ENCODE measurements at regions not wholly inside any gene's neighbourhood (a gene's known extent, or its start where the extent isn't known, plus 50 kb on each side); places are given as distances from the start of the nearest gene placed in this dataset.

DNA sequence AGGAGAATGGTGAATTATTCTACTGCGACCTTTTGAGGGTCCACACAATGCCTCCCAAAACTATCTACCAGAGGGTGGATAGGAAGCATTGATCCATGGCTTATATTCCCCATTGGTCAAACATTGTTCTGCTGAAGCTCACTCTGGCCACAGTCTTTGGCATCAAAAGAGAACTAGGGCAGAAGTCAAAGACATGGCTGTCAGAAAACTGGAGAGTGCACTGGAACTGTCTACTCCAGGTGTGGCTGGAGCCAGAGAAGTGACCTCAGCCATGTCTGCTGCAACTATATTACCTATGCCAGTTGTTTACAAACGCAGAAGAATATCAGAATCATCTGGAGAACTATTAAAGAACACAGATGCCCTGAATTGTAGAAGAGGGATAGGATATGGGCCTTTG lies 238.7 kb upstream of the USP25 start:
- no peak for FAIRE-seq

DNA sequence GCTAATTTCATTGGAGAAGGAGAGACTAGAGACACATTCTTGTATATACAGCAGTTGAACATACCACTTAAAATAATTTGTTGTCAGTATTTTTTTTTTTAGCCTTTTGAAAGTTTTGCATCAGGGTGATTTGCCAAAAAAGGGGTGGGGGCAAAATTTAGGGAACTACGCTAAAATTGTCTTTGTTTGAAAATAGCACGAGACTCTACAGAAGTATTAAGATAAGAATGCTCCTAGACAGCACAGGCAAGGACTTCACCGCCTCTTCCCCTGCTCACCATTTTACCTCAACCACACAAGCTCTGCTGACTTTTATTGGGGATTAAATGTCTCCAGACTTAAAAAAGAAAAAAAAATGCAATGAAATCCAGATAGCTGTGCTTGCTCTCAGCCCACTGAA lies 236.1 kb upstream of the USP25 start:
- FAIRE-seq, result no peak

DNA sequence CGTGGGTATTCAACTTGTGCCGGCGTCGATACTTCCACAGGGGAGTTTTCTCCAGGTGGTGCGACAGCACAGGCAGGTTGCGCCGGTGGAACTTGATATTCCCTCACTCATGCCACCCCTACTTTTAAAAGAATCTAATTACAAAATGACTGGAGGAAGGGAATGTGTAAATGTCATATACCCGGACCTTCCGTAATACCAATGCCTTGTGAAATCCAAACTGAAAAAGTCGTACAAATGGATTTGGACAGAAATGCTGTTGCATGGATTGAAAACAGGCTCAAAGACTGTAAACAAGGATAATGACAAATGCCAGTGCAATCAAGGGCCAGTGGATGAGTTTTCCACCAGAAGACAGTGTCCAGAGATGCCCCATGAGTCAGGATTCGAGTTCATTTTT lies 235.3 kb upstream of the USP25 start:
- FAIRE-seq, result no peak

DNA sequence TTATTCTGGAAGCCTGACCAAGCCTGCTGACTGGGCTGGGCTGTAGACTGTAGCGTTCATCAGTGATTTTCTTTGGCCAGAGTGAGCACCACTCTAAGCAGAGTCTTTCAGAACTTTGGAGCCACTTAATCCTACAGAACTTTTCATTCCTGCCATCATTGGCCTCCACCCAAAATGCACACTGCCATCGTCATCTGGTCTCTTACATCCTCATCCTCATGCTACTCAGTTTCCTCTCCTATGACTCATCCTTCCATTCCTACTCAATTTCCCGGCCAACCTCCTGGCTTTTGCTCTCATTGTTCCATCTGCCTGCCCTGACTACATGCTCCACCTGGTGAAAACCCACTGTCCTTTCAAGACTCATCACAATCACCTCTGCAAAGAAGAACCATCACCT lies 233.8 kb upstream of the USP25 start:
- no peak for FAIRE-seq

DNA sequence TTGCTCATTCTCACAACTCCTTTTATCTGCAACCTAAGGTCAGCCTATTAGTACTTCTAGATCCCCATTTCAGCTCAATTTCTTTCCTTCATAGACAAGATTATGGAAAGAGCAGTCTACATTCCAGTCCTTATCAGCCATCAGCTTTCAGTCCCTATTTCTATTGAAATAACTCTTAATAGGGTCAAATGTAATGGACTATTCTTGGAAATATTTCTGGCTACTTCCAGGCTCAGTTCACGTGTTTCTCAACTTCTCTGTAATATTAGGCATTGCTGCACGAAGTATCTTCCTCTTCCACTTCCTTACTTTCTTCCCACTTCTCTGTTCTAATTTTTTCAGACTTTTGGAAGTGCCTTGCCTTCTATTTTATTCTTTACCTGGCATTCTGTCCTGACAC lies 232.9 kb upstream of the USP25 start:
- no peak for FAIRE-seq

DNA sequence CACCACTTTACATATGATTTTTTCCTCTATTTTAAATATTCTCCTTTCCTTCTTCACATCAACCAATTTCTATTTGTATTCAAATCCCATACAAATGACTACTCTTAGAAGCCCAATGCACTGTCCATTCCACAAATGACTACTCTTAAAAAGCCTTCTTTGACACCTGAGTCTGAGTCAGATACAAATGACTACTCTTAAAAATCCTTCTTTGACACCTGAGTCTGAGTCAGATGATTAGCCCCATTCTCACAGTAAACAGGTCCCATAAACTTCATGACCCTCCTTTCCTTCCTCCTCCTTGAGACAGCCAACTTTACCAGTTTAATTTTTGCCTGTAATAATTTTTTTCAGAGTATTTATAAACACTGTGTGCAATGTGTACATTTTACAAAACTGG lies 231.3 kb upstream of the USP25 start:
- FAIRE-seq, result no peak

DNA sequence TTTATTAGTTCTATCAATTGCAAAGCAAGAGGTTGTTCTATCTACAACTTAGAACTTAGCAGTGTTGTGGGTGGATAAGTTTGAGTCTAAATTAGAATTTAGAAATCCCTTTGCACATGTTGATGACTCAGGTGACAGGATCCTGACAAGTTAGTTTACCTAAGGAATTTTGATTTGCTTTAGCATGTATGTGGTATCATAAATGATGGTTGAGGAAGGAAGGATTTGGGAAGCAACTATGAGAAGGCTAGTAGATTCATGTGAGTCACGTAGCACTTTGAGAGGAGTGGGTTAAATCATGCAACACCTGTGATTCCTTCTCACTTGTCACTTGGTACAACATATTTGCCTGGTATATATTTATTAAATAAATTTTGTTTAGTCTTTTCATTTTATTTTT lies 223.7 kb upstream of the USP25 start:
- no peak for FAIRE-seq

DNA sequence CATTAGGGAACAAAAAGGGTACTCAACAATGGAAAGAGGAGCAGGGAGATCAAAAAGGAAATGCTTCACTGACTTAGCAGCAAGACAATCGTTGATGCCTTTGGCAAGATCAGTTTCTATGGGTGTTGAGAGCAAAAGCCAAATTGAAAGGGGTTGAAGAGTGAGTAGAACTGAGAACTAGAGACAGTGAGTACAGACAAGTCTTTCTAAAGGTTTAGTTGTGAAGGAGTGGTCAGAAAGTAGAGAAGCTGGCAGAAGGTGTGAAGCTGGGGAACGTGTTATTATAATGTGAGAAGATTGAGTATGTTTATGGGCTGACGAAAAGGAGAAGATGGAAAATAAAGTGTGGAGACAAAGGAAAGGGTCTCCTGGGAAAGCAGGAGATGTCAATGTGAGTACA lies 221.2 kb upstream of the USP25 start:
- FAIRE-seq, result no peak

DNA sequence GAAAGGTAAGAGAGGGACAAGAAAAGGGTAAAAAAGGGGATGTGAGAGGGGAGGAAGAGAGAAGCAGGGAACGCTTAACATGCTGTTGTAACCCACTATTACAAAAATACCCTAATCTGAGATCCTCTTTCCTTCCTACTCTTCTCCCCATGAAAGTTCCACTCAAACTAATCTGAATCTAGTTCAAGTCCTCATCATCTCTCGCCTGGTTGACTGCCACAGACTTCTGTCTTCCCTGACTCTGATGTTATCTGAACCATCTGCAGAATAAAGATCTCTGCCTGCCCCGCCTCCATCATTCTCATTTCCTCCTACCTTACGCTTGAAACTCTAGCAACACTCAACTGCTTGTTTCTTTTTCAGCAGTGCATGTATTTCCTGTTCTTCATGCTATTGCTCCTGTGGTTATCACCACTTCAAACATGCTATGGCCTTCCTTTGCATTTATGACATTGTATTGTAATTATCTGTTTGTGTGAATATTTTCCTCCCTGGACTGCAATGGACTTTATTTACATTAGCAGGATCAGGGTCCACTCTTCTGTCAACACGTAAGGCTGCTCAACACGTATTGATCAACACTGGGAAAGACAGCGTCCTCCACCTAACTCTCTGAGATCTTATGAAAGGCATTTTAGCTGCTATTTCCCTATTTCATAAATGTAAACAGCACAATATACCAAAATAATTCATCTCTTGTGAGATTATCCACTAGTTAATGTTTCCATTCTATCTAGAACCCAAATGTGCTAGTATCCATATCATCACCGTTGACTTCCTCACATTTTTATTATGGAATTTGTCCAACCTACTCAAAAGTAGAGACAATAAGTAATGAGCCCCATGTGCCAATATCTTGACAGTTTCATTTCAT lies 215.5 kb upstream of the USP25 start:
- FAIRE-seq, result no peak

DNA sequence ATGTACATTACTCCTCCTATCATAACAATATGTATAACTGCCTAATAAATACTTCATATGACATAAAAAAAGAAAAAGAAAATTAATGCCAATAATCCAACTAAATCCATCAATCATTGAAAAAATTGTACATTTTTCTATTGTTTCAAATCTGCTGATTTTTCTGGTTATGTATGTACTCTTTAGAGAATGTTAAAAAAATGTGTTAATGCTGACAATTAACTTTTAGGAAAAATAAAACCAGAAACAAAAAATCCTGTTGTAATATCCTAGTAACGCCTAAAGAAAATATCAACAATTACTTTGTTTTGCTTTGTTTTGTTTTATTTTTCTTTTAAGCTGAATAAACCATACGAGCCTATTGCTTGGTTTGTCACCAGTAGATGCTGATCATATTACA lies 213.9 kb upstream of the USP25 start:
- no peak for FAIRE-seq

DNA sequence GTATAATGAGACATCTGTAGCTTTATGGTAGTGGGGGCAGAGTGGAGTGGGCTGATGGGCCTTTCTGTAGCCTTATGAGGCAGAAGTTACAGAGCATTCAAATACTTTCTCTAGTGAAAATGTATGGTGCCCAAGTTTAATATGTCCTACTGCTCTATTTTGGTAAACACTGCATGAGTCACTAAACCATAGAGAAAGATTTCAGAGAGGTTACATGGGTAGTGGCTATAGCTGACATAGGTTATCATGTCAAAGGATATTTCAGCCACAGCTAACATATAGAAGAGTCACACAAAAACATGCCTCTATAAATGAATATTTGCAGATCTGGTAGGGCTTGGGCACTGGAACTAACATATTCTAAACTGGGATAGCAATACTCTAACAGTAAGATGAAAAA lies 212.4 kb upstream of the USP25 start:
- FAIRE-seq, result no peak

DNA sequence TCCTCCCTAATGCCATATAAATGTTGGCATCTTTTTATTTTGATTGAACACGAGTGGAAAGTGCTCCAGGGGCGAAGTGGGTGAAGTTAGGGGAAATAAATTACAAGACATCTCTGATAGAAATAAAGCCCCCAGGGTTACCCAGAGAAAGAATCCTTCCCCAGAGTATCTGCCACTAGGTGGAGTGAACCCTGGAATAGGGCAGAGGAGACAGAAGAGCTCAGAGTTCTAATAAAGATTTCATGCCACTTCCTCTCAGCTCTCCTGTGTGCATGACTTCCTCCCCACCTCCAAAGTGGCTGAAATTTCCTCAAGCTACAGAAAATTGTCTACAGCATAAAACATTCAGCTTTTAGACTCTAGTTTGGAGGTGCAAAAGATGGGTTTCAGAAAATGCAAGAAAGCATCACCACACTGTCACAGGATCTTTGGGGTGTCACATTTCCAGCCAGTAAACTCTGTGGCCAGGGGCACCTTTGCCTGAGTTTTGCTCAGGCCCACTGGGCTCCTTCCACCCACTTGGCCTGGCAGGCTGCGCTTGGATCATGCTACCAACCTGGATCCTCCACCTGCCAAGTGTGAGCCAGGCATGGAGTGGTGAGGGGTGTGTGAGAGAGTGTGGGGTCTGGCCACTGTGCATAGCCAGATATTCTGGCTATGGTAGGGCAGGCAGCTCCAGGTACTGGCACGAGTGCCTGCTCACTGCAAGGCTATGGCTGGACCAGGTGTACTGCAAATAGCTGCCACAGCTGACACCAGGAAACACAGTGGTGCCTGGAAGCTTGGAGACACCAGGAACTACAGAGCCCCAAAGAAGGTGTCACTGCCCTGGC lies 208.8 kb upstream of the USP25 start:
- FAIRE-seq, result no peak

DNA sequence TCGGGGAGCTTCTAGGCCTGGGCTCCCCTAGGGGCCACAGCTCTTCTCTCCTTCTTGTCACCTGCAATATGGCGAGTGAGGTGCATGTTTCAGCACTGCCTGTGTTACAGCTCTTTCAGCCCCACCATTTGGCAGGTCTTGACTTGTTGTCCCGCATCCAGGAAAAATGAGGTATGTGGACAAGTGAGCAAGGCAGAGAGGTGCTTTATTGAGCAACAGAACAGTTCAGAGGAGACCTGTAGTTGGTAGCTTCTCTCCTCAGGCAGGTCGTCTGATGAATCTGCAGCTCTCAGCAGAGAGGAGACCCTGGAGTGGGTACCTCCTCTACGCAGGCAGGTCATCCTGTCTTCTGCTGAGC lies 208.2 kb upstream of the USP25 start:
- FAIRE-seq, result no peak

DNA sequence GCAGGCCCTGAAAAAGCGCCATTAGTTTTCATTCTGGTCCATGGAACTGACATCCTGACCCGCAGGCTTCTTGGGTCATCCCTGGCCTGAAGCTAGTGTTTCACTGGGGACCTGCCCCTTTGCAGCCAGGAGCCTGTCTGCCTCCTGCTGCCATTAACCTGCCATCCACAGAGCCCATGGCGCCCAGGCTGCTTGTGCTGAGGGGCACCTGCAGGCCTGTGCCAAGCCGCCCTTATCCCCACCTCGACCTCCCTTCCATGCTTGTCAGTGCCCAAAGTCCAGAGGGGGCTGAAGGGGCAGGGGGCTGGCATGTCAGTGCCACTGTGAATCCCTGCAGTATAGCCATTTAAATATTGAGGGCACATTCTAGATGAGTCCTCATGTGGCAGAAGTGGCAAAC lies 207.6 kb upstream of the USP25 start:
- no peak for FAIRE-seq

DNA sequence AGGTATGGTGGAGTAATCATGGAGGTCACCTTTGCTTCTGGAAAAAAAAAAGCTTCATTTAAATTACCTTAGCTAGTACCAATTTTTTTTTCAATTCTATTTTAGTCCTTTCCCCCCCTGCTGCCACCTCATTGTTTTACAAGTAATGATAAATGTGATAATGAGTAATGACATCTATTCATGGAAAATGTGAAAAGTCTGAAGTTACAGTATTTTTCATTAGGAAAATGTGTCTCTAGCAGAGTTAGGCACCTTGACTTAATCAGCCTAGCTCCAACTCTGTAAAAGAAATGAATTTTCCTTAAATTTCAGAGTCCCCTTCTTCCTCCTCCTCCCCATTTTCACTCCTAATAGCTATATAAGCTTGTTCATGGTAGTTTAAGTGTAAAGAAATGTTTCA lies 204.9 kb upstream of the USP25 start:
- FAIRE-seq, result no peak

DNA sequence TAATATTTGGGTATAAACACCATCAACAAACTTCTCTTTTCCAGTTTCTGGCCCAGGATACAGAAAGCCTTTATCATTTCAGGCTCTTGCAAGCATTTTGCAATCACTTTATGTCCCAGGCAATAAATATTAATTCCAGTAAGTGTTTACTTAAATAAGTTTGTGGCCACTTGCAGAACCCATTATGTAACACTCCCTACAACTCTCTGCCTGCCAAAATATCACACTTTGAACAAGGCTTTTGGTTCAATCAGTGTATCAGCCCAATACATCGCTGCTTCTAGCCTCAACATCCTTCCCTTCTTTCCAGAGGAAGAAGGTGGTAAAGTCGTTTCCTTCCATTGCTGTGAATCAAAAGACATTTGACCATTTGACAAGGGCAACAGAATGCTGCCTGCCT lies 203.0 kb upstream of the USP25 start:
- no peak for FAIRE-seq

DNA sequence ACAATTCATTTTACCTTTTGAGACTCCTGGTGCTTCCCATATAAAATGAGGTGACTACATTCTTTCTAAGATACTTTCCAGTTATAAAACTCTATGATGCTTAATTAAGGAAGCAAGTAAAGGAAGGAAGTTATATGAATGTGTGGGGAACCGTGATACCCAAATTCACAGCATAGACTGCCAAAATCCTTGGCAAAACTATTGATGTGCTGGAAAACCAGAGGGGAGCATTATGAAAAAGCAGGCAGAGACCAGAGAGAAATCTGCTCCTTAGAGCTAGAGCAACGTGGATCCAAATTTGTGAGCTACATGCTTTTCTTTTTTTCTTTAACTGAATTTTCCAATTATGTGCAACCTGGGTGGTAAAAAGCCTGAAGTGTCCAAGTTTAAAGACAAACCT lies 201.4 kb upstream of the USP25 start:
- no peak for FAIRE-seq

DNA sequence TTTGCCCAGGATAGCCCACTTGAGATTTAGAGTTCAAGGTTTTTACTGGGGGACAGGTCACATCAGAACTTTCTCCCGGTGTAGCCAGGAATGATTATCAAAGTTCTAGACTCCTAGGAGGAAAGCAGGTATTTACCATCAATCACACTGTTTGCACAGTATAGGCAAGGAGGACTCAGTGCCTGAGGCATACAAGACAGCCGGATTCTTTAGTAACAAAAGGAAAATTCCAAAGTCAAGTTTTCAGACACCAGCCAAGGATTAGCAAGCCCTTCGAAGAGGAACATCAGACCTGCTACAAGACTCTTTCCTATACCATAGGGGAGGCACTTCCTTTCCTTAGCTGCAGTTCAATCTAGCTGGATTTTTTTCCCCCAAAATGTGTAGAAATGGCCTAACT lies 197.8 kb upstream of the USP25 start:
- no peak for FAIRE-seq

DNA sequence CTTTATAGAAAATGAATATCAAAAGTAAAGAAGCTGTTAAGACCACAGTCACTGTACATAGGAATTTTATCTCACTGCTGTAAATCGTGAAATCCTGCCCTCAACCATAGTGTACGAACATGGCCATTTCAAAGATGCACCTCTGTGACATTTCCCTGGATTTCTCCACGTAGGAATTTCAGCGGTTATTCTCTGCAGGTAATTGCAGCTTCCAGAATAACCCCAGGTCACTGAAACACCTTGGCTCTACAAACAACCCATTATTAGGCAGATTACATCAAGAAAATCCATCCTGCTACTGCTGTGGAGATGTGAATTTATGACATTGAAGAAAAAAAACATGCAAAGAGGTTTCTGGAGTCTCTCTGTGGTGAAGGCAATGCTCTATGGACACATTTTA lies 196.2 kb upstream of the USP25 start:
- no peak for FAIRE-seq

DNA sequence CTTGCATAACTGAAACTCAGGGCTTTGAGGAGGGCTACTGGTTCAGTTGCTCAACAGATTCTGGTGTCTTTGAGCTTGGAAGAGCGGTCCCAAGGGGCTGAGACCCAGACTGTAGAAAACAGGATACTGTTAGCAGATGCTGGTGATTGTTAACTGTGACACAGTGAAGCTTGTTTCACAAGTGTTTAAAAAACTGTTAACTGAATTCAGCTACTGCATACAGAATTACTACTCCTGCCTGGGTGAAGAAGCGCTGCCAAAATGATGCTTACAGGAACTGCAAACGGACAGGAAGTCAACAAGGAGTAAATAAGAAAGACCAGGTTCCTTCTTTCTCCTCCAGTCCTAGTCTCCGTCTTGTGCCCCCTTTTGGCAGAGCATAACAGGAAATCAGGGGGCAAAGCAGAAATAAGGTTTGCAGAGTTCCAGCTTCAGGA lies 195.3 kb upstream of the USP25 start:
- no peak for FAIRE-seq

DNA sequence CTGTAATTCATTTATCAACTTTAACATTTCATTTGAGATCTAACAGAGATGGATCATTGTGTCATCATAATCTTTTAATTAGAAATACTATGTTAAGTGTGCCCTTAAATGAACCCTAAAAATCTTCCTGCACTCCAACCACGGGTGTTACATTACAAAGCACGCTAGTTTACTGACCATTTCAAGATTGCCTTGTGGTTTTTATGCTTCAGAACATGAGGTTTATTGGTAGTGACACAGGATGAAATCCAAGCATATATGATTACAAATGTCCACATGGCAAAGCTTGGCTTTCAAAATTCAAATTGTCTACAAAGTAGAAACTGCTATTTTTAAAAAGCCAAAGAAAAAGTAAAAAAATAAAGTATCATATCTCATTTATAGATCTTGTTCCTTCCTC lies 190.4 kb upstream of the USP25 start:
- FAIRE-seq, result no peak

DNA sequence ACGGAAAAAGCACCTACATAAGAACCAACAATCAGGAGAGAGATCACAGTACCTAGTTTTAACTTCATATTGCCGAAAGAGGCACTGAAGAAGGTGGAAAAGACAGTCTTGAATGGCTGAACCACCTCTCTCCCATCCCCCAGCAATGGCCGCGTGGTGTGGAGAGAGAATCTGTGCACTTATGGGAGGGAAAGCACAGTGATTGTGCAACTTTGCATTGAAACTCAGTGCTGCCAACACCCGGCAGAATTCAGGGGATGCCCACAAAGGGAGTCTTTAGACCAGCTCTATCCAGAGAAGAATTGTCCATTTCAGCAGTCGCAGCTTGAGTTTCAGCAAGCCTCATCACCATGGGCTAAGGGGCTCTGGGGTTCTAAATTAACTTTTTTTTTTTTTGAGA lies 186.3 kb upstream of the USP25 start:
- FAIRE-seq, result no peak

DNA sequence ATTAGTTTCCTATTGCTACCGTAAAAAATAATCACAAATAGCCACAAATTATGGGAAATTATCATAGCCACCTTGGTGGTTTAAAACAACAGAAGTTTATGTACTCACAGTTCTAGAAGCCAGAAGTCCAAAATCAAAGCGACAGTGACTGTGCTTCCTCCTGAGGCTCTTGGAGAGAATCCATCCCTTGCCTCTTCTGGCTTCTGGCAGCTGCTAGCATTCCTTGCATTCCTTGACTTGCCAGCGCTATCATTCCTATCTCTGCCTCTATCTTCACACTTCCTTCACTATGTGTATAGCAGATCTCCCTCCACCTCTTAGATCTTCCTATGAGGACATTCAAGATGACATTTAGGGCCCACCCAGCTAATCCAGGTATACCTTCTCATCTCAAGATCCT lies 180.1 kb upstream of the USP25 start:
- FAIRE-seq, result no peak

DNA sequence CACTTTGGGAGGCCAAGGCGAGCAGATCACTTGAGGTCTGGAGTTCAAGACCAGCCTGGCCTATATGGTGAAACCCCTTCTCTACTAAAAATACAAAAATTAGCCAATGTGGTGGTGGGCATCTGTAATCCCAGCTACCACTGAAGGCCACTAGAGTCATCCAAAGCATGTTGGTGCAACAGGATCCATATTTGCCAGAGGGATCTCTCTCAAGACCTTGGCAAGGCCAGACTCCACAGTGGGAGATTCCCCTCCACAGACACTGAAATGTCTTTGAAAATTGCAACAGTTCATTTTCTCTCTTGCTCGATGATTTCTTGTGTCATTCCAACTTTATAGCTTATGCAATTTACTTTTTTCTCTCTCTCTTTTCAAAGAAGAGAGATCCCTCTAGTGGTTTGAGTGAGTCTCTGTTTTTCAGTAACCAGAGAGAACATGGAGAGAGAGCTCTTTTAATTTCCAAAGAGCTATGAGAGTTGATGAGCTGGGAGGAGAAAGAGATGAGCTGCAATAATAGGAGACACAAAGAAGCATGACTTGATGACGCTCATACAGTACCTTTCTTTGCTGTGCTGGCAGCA lies 176.8 kb upstream of the USP25 start:
- no peak for FAIRE-seq
